ENCODE measurements at regions not wholly inside any gene's neighbourhood (a gene's known extent, or its start where the extent isn't known, plus 50 kb on each side); places are given as distances from the start of the nearest gene placed in this dataset.

GRCh38 chr9:91106415-91107081 lies 255.2 kb downstream of the AUH start:
- no peak overlapping the region for H3K4me3 ChIP-seq (replicated peaks in 1 of 3; ENCODE audit: insufficient read depth in 1 of 3, low read depth in 1 of 3, low read length in 3 of 3)
- H3K9me1 ChIP-seq (replicated peaks; ENCODE audit: control insufficient read depth, extremely low read depth, insufficient read depth, low read length): no peaks in the 10 kb centered on the region
- BruUV-seq (replicated peaks): no TSS peak
- no peaks in the 10 kb centered on the region for H3K36me3 ChIP-seq (ENCODE audit: control insufficient read depth in 2 of 2, extremely low read depth in 1 of 2, insufficient read depth in 2 of 2, low read length in 2 of 2)
- intact Hi-C loops (cut with micrococcal nuclease) (no loop called here), dilution Hi-C loops (cut with MboI; ENCODE audit: extremely low pct_ligation_motif_present, low sequenced_read_pairs) (no loop called here)
- POLR2A ChIA-PET: no interaction called here
- H3K4me2 ChIP-seq (ENCODE audit: insufficient read depth, low read length): no peak overlapping the region
- no peak for TF ChIP-seq JUN (IDR thresholded peaks at IDR 0.05; ENCODE audit: borderline replicate concordance, insufficient read depth, insufficient read length, low read depth)
- TF ChIP-seq CTCF (IDR thresholded peaks at IDR 0.05; ENCODE audit: extremely low read depth in 1 of 2, insufficient read depth in 1 of 2, low read depth in 1 of 2, low read length in 2 of 2): no peak
- no peak for TF ChIP-seq POLR2AphosphoS5 (IDR thresholded peaks at IDR 0.05; ENCODE audit: insufficient read depth, low read depth, low read length)
- no peak for TF ChIP-seq MAX (IDR thresholded peaks at IDR 0.05; ENCODE audit: insufficient read depth, insufficient read length)
- TF ChIP-seq FOS (IDR thresholded peaks at IDR 0.05; ENCODE audit: borderline replicate concordance, insufficient read depth, low read length): no peak
- TF ChIP-seq MYC (IDR thresholded peaks at IDR 0.05; ENCODE audit: low read depth, low read length): no peak
- no peak for TF ChIP-seq POLR2A (IDR thresholded peaks at IDR 0.05; ENCODE audit: low read depth, low read length)
- no peak for TF ChIP-seq GATA2 (IDR thresholded peaks at IDR 0.05; ENCODE audit: insufficient read depth, insufficient read length, low read depth, low read length)
- no peak for TF ChIP-seq EZH2 (IDR thresholded peaks at IDR 0.05; ENCODE audit: borderline replicate concordance, low read depth, low read length, severe bottlenecking)
- H3K27ac ChIP-seq (ENCODE audit: insufficient read depth, low read depth, low read length): no peak overlapping the region
- H3K4me1 ChIP-seq (ENCODE audit: control insufficient read depth, extremely low read depth, insufficient read depth, low read length): no peaks in the 10 kb centered on the region
- peaks cover 2 to 8% of the 10 kb centered on the region in 2 experiments for H3K27me3 ChIP-seq (ENCODE audit: control insufficient read depth in 2 of 2, insufficient read depth in 2 of 2, low read length in 2 of 2)
- H3K9me3 ChIP-seq (replicated peaks; ENCODE audit: control insufficient read depth, insufficient read depth, low read length): no peaks in the 10 kb centered on the region
- H2AFZ ChIP-seq (ENCODE audit: low read depth, low read length): no peak overlapping the region
- CTCF ChIA-PET: no interaction called here
- no peak overlapping the region for H3K9ac ChIP-seq (replicated peaks; ENCODE audit: extremely low read depth, insufficient read depth, low read length)
- DNase-seq (ENCODE audit: low read depth, low spot score): no peak
- no peaks in the 10 kb centered on the region for H4K20me1 ChIP-seq (replicated peaks; ENCODE audit: control insufficient read depth, extremely low read depth, insufficient read depth, low read length)
- no peaks in the 10 kb centered on the region for H3K79me2 ChIP-seq (ENCODE audit: control insufficient read depth, insufficient read depth, low read length)
- no peak for FAIRE-seq
